NT2/D1 (cell line): ENCODE measurements at regions not wholly inside any gene's neighbourhood (a gene's known extent, or its start where the extent isn't known, plus 50 kb on each side); places are given as distances from the start of the nearest gene placed in this dataset.

Experiments
- DNase-seq: peaks from one replicate; pipeline ENCODE4 v3.0.0-alpha.2; 2011; ENCODE audit warnings: low read depth, low spot score
- H3K27me3 ChIP-seq: 2 replicates; pipeline ENCODE4 v1.6.0; 2011; ENCODE audit warnings: mild to moderate bottlenecking; ENCODE audit not compliant: insufficient read length, insufficient read depth
- H3K36me3 ChIP-seq: 2 replicates; pipeline ENCODE4 v1.6.1; 2011; ENCODE audit warnings: mild to moderate bottlenecking, low read length, mixed read lengths; ENCODE audit not compliant: insufficient read depth, insufficient read length
- H3K4me1 ChIP-seq: 2 replicates; pipeline ENCODE4 v1.5.1; 2011; ENCODE audit not compliant: insufficient read depth, insufficient read length
- H3K4me3 ChIP-seq: 2 replicates; pipeline ENCODE4 v1.5.1; 2011; ENCODE audit warnings: low read depth; ENCODE audit not compliant: insufficient read length
- H3K9ac ChIP-seq: 2 replicates; pipeline ENCODE4 v1.6.0; 2011; ENCODE audit warnings: low read depth; ENCODE audit not compliant: insufficient read length
- H3K9me3 ChIP-seq: 2 replicates; pipeline ENCODE4 v1.5.1; 2011; ENCODE audit warnings: mild to moderate bottlenecking, low read length; ENCODE audit not compliant: insufficient read depth
- SUZ12 ChIP-seq: IDR thresholded peaks from 2 replicates; pipeline ENCODE4 v1.6.1; 2011; ENCODE audit not compliant: insufficient read length, insufficient read depth; ENCODE audit errors: extremely low read depth
- YY1 ChIP-seq: IDR thresholded peaks from 2 replicates; pipeline ENCODE4 v1.6.1; 2011; ENCODE audit not compliant: insufficient read length, insufficient read depth
- ZNF274 ChIP-seq: IDR thresholded peaks from 2 replicates; pipeline ENCODE4 v1.6.1; 2011; ENCODE audit warnings: mild to moderate bottlenecking, low read depth, low read length

- DNase-seq = no peak
- no peaks in the 10 kb centered on the region for H3K4me1 ChIP-seq
- H3K27me3 ChIP-seq = no peaks in the 10 kb centered on the region
- no peak overlapping the region for H3K4me3 ChIP-seq
- peaks cover 7% of the 10 kb centered on the region; the same call in 1 of the 2 replicates for H3K9me3 ChIP-seq
- no peak overlapping the region for H3K9ac ChIP-seq
- no peaks in the 10 kb centered on the region for H3K36me3 ChIP-seq
- no peak for TF ChIP-seq ZNF274
- TF ChIP-seq YY1 = no peak
- TF ChIP-seq SUZ12 = no peak
These were observed 654.3 kb upstream of the RAB6C start for GRCh38 chr2:129325151-129325550.

- peaks cover 7% of the 10 kb centered on the region; the same call in 1 of the 2 replicates for H3K9me3 ChIP-seq
- H3K4me3 ChIP-seq = no peak overlapping the region
- no peak for DNase-seq
- TF ChIP-seq SUZ12 (no peak), YY1 (no peak), ZNF274 (no peak)
- no peak overlapping the region for H3K9ac ChIP-seq
- H3K27me3 ChIP-seq = no peaks in the 10 kb centered on the region
- H3K36me3 ChIP-seq = no peaks in the 10 kb centered on the region
- H3K4me1 ChIP-seq = peaks cover under 1% of the 10 kb centered on the region
These were observed 649.9 kb upstream of the RAB6C start for GRCh38 chr2:129329574-129329973.

GRCh38 chr2:129330504-129330903 lies 649.0 kb upstream of the RAB6C start:
- peaks cover 7% of the 10 kb centered on the region; the same call in 1 of the 2 replicates for H3K9me3 ChIP-seq
- no peaks in the 10 kb centered on the region for H3K27me3 ChIP-seq
- H3K9ac ChIP-seq = no peak overlapping the region
- TF ChIP-seq YY1 = no peak
- TF ChIP-seq ZNF274 = no peak
- no peak for TF ChIP-seq SUZ12
- no peak for DNase-seq
- no peaks in the 10 kb centered on the region for H3K36me3 ChIP-seq
- peaks cover 2% of the 10 kb centered on the region for H3K4me1 ChIP-seq
- no peak overlapping the region for H3K4me3 ChIP-seq

DNA sequence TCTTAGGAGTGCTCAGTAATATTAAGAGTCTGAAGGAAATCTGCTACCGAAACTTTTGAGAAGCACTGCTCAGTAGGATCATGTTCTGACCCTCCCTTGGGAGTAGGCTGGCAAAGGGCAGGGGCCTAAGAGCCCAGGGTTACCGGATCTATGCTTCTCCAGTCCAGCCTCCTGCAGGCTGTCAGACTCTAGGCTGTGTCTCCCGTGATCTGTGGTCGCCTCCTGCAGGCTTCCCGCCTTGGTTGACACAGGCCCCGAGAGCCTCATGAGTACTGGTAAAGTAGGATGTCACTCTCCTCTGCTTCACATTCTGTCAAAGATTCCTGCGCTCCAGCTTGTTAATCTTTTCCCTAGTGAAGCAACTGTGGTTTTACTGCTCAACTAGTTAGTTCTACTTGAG lies 647.8 kb upstream of the RAB6C start:
- TF ChIP-seq ZNF274 (no peak), YY1 (no peak), SUZ12 (no peak)
- peaks cover 2% of the 10 kb centered on the region for H3K4me1 ChIP-seq

GRCh38 chr2:129334128-129334527 lies 645.3 kb upstream of the RAB6C start:
- peaks cover 2% of the 10 kb centered on the region for H3K4me1 ChIP-seq
- no peak overlapping the region for H3K4me3 ChIP-seq
- H3K9ac ChIP-seq = no peak overlapping the region
- H3K9me3 ChIP-seq = peaks cover under 1% of the 10 kb centered on the region; the same call in 1 of the 2 replicates
- no peaks in the 10 kb centered on the region for H3K36me3 ChIP-seq
- no peak for TF ChIP-seq YY1
- no peak for TF ChIP-seq SUZ12
- TF ChIP-seq ZNF274 = no peak
- no peak for DNase-seq
- no peaks in the 10 kb centered on the region for H3K27me3 ChIP-seq

More for the DNA sequence above, 647.8 kb upstream of the RAB6C start:
- Histone ChIP-seq H3K9ac (no peak overlapping the region), H3K27me3 (no peaks in the 10 kb centered on the region), H3K4me3 (no peak overlapping the region), H3K9me3 (peaks cover 7% of the 10 kb centered on the region; the same call in 1 of the 2 replicates), H3K36me3 (no peaks in the 10 kb centered on the region)
- DNase-seq = peak; percentile 35

- no peaks in the 10 kb centered on the region for H3K9me3 ChIP-seq
- no peaks in the 10 kb centered on the region for H3K27me3 ChIP-seq
- no peak overlapping the region for H3K9ac ChIP-seq
- H3K36me3 ChIP-seq = no peaks in the 10 kb centered on the region
- H3K4me1 ChIP-seq = peaks cover 2% of the 10 kb centered on the region
- TF ChIP-seq SUZ12 (no peak), YY1 (no peak), ZNF274 (no peak)
- no peak overlapping the region for H3K4me3 ChIP-seq
- no peak for DNase-seq
These were observed 644.6 kb upstream of the RAB6C start for GRCh38 chr2:129334696-129335410.

DNA sequence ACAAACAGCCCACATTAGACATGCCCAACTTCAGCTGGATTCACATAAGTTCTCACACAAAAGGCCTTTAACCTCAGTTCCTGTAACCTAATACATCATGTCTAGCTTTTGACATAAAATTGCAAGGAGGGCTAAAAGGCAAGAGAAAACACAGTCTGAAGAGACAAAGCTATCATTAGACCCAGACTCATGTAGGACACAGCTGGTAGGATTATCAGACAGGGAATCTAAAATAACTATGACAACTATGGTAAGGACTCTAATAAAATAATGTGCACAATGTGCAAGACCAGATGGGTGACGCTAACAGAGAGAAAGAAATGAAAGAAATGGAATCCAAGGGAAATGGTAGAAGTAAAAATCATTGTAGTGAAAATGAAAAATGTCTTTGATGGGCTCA lies 643.2 kb upstream of the RAB6C start:
- no peaks in the 10 kb centered on the region for H3K36me3 ChIP-seq
- TF ChIP-seq YY1 (no peak), SUZ12 (no peak), ZNF274 (no peak)
- H3K9me3 ChIP-seq = peaks cover 7% of the 10 kb centered on the region; the same call in 1 of the 2 replicates
- peaks cover 2% of the 10 kb centered on the region for H3K4me1 ChIP-seq
- no peak for DNase-seq
- no peak overlapping the region for H3K4me3 ChIP-seq
- H3K9ac ChIP-seq = no peak overlapping the region
- H3K27me3 ChIP-seq = no peaks in the 10 kb centered on the region
